ENCODE measurements at regions not wholly inside any gene's neighbourhood (a gene's known extent, or its start where the extent isn't known, plus 50 kb on each side); places are given as distances from the start of the nearest gene placed in this dataset.

- Histone ChIP-seq H3K36me3 (ENCODE audit: insufficient read depth, low read length, poor library complexity, severe bottlenecking) (no peaks in the 10 kb centered on the region), H3K9me3 (ENCODE audit: low read depth, low read length, poor library complexity, severe bottlenecking) (peaks cover 9% of the 10 kb centered on the region), H3K4me3 (ENCODE audit: low read depth, low read length, poor library complexity, severe bottlenecking) (no peak overlapping the region), H3K27ac (ENCODE audit: low read depth, low read length, poor library complexity, severe bottlenecking) (no peak overlapping the region), H3K27me3 (replicated peaks; ENCODE audit: insufficient read depth, low read depth, low read length, poor library complexity) (no peaks in the 10 kb centered on the region), H3K4me1 (ENCODE audit: insufficient read depth, low read length, poor library complexity, severe bottlenecking) (no peaks in the 10 kb centered on the region)
- ChIA-PET POLR2A (ENCODE audit: low non-redundant PET) (no interaction called here), CTCF (no interaction called here)
- no peak for DNase-seq (ENCODE audit: low spot score)
- TF ChIP-seq CTCF (conservative IDR thresholded peaks at IDR 0.05; ENCODE audit: low read depth, low read length) (no peak), EZH2 (IDR thresholded peaks at IDR 0.05; ENCODE audit: borderline replicate concordance, low read depth, low read length, poor library complexity, severe bottlenecking) (no peak)
- intact Hi-C loops (cut with micrococcal nuclease; ENCODE audit: unreplicated experiment), result no loop called here
- no TSS peak for BruUV-seq (replicated peaks)
Observed at GRCh38 chr18:30121397-30121796, 921.1 kb downstream of the DSC3 start.

- Histone ChIP-seq H3K27me3 (replicated peaks; ENCODE audit: insufficient read depth, low read depth, low read length, poor library complexity) (no peaks in the 10 kb centered on the region), H3K9me3 (ENCODE audit: low read depth, low read length, poor library complexity, severe bottlenecking) (no peaks in the 10 kb centered on the region), H3K36me3 (ENCODE audit: insufficient read depth, low read length, poor library complexity, severe bottlenecking) (no peaks in the 10 kb centered on the region), H3K27ac (ENCODE audit: low read depth, low read length, poor library complexity, severe bottlenecking) (no peak overlapping the region), H3K4me3 (ENCODE audit: low read depth, low read length, poor library complexity, severe bottlenecking) (no peak overlapping the region), H3K4me1 (ENCODE audit: insufficient read depth, low read length, poor library complexity, severe bottlenecking) (no peaks in the 10 kb centered on the region)
- TF ChIP-seq CTCF (conservative IDR thresholded peaks at IDR 0.05; ENCODE audit: low read depth, low read length), result no peak
- TF ChIP-seq EZH2 (IDR thresholded peaks at IDR 0.05; ENCODE audit: borderline replicate concordance, low read depth, low read length, poor library complexity, severe bottlenecking), result no peak
- CTCF ChIA-PET, result no interaction called here
- no peak for DNase-seq (ENCODE audit: low spot score)
- POLR2A ChIA-PET (ENCODE audit: low non-redundant PET), result no interaction called here
- BruUV-seq (replicated peaks), result no TSS peak
- intact Hi-C loops (cut with micrococcal nuclease; ENCODE audit: unreplicated experiment), result no loop called here
Observed at GRCh38 chr18:30113454-30113853, 929.1 kb downstream of the DSC3 start.

- intact Hi-C loops (cut with micrococcal nuclease; ENCODE audit: unreplicated experiment), result no loop called here
- no peaks in the 10 kb centered on the region for H3K4me1 ChIP-seq (ENCODE audit: insufficient read depth, low read length, poor library complexity, severe bottlenecking)
- TF ChIP-seq EZH2 (IDR thresholded peaks at IDR 0.05; ENCODE audit: borderline replicate concordance, low read depth, low read length, poor library complexity, severe bottlenecking) (no peak), CTCF (conservative IDR thresholded peaks at IDR 0.05; ENCODE audit: low read depth, low read length) (no peak)
- no peaks in the 10 kb centered on the region for H3K27me3 ChIP-seq (replicated peaks; ENCODE audit: insufficient read depth, low read depth, low read length, poor library complexity)
- no peak for DNase-seq (ENCODE audit: low spot score)
- no peak overlapping the region for H3K4me3 ChIP-seq (ENCODE audit: low read depth, low read length, poor library complexity, severe bottlenecking)
- no peaks in the 10 kb centered on the region for H3K36me3 ChIP-seq (ENCODE audit: insufficient read depth, low read length, poor library complexity, severe bottlenecking)
- no peaks in the 10 kb centered on the region for H3K9me3 ChIP-seq (ENCODE audit: low read depth, low read length, poor library complexity, severe bottlenecking)
- BruUV-seq (replicated peaks), result no TSS peak
- POLR2A ChIA-PET (ENCODE audit: low non-redundant PET), result no interaction called here
- H3K27ac ChIP-seq (ENCODE audit: low read depth, low read length, poor library complexity, severe bottlenecking), result no peak overlapping the region
- CTCF ChIA-PET, result no interaction called here
Observed at GRCh38 chr18:30106356-30106755, 936.2 kb downstream of the DSC3 start.

Measured in A673 (cell line).